HCT116 (cell line): ENCODE measurements at regions not wholly inside any gene's neighbourhood (a gene's known extent, or its start where the extent isn't known, plus 50 kb on each side); places are given as distances from the start of the nearest gene placed in this dataset.
"Not testable (repeated sequence)": the region's sequence is repeated elsewhere in the genome, so short reads cannot be mapped to it uniquely, and the experiment has no call there.

Source experiments
- ATAC-seq: fragments of 200-7000 bp; cut with Tn5 transposase; 2 replicates; pipeline ENCODE4 v1.9.1; 2020; ENCODE audit warnings: mild to moderate bottlenecking, moderate library complexity
- BruUV-seq: library from RNA; stranded (reverse); fragments of 400-500 nt; replicated peaks from 2 replicates; lab custom pipeline; 2021; lab: Mats Ljungman, UMichigan
- CTCF ChIA-PET: fragments of 300-600 bp; sonication (Branson Sonifier 250); formaldehyde crosslinking; loops from one replicate; lab custom pipeline; 2021; ENCODE audit warnings: antibody characterized with exemption; lab: Charles Lee
- POLR2A ChIA-PET: fragments of 300-600, 350-600 bp; sonication (Branson Sonifier 250); formaldehyde crosslinking; loops from one replicate; lab custom pipeline; 2021; ENCODE audit warnings: antibody characterized with exemption; lab: Charles Lee
- RAD21 ChIA-PET, 2 experiments: fragments of 300-600 bp; sonication (Branson Sonifier 250); formaldehyde crosslinking; loops; one replicate each; lab custom pipeline; 2023; ENCODE audit warnings: low total read pairs in 2 of 2; ENCODE audit not compliant: uncharacterized antibody in 2 of 2, unreplicated experiment in 2 of 2, low non-redundant PET in 1 of 2; lab: Charles Lee
- DNase-seq: peaks from one replicate; pipeline ENCODE4 v3.0.0-alpha.2; 2010; ENCODE audit warnings: low read depth, low spot score
- H2AFZ ChIP-seq: fragments of 200-600 bp; shearing (Covaris generic), sonication (generic); 2 replicates; pipeline ENCODE4 v1.6.1; 2017; ENCODE audit warnings: low read depth, mixed run types, mixed read lengths, antibody characterized with exemption, low read length; ENCODE audit not compliant: poor library complexity, severe bottlenecking
- H3K27ac ChIP-seq: 2 replicates; pipeline ENCODE4 v1.5.1; 2012; ENCODE audit warnings: low read depth, low read length
- H3K27me3 ChIP-seq: fragments of 200-600 bp; sonication (generic); 2 replicates; pipeline ENCODE4 v1.6.1; 2016; ENCODE audit warnings: mixed run types, low read length, mixed read lengths; ENCODE audit not compliant: insufficient read depth
- H3K36me3 ChIP-seq, 2 experiments: fragments of 200-500 bp in 1 of 2; fragments of 200-600 bp in 1 of 2; sonication (Bioruptor generic) in 1 of 2; sonication (generic) in 1 of 2; 2 replicates each; pipeline versions ENCODE4 v1.5.1 to v1.6.1; 2014 to 2016; ENCODE audit warnings: low read length in 2 of 2, inconsistent platforms in 1 of 2, mixed read lengths in 1 of 2, mixed run types in 1 of 2; ENCODE audit not compliant: insufficient read depth in 2 of 2, control insufficient read depth in 1 of 2
- H3K4me1 ChIP-seq, 2 experiments: fragments of 200-600 bp in 1 of 2; sonication (generic) in 1 of 2; 2 replicates each; pipeline versions ENCODE4 v1.5.1 to v1.6.1; 2012 to 2017; ENCODE audit warnings: low read length in 2 of 2, inconsistent platforms in 1 of 2, mild to moderate bottlenecking in 1 of 2, mixed read lengths in 1 of 2, mixed run types in 1 of 2, moderate library complexity in 1 of 2; ENCODE audit not compliant: insufficient read depth in 2 of 2, control insufficient read depth in 1 of 2
- H3K4me2 ChIP-seq: fragments of 200-600 bp; sonication (generic); 2 replicates; pipeline ENCODE4 v1.6.1; 2017; ENCODE audit warnings: mixed run types, low read length, mixed read lengths
- H3K4me3 ChIP-seq, 2 experiments: fragments of 200-600 bp in 1 of 2; sonication (generic) in 1 of 2; replicated peaks in 1 of 2; 2 replicates each; pipeline ENCODE4 v1.5.1; 2011 to 2016; ENCODE audit warnings: low read length in 2 of 2, control low read depth in 1 of 2, low read depth in 1 of 2, mild to moderate bottlenecking in 1 of 2, mixed read lengths in 1 of 2, mixed run types in 1 of 2
- H3K79me2 ChIP-seq: fragments of 200-600 bp; sonication (generic); 2 replicates; pipeline ENCODE4 v1.6.1; 2017; ENCODE audit warnings: mild to moderate bottlenecking, mixed run types, low read length, moderate library complexity, mixed read lengths; ENCODE audit not compliant: insufficient read depth
- H3K9ac ChIP-seq: fragments of 200-600 bp; sonication (generic); 2 replicates; pipeline ENCODE4 v1.6.1; 2016; ENCODE audit warnings: low read length, mixed read lengths
- H3K9me2 ChIP-seq: fragments of 200-600 bp; sonication (generic), shearing (Covaris generic); 2 replicates; pipeline ENCODE4 v1.6.1; 2017; ENCODE audit warnings: mixed run types, mild to moderate bottlenecking, moderate library complexity; ENCODE audit not compliant: insufficient read depth
- H3K9me3 ChIP-seq, 2 experiments: fragments of 200-500 bp in 1 of 2; fragments of 200-600 bp in 1 of 2; sonication (Bioruptor generic) in 1 of 2; sonication (generic) in 1 of 2; 2 replicates each; pipeline ENCODE4 v1.6.1; 2014 to 2017; ENCODE audit warnings: low read length in 2 of 2, mixed read lengths in 2 of 2, inconsistent platforms in 1 of 2, low read depth in 1 of 2, mild to moderate bottlenecking in 1 of 2, mixed run types in 1 of 2, moderate library complexity in 1 of 2; ENCODE audit not compliant: control insufficient read depth in 1 of 2, insufficient read depth in 1 of 2
- H4K20me1 ChIP-seq: fragments of 200-600 bp; sonication (generic), shearing (Covaris generic); 2 replicates; pipeline ENCODE4 v1.6.1; 2017; ENCODE audit warnings: mixed run types, mild to moderate bottlenecking, moderate library complexity; ENCODE audit not compliant: insufficient read depth
- CBX3 ChIP-seq: IDR thresholded peaks from 2 replicates; pipeline ENCODE4 v1.6.1; 2012; ENCODE audit warnings: low read depth
- EGR1 ChIP-seq: IDR thresholded peaks from 2 replicates; pipeline ENCODE4 v1.6.1; 2012; ENCODE audit warnings: low read depth
- FOSL1 ChIP-seq: IDR thresholded peaks from 2 replicates; pipeline ENCODE4 v1.6.1; 2012; ENCODE audit warnings: low read depth
- POLR2A ChIP-seq: IDR thresholded peaks from 2 replicates; pipeline ENCODE4 v1.7.0; 2011; ENCODE audit warnings: borderline replicate concordance; ENCODE audit not compliant: insufficient read depth, insufficient read length; ENCODE audit errors: extremely low read depth
- REST ChIP-seq: IDR thresholded peaks from 2 replicates; pipeline ENCODE4 v1.6.1; 2012; ENCODE audit warnings: low read depth
- SIN3A ChIP-seq: IDR thresholded peaks from 2 replicates; pipeline ENCODE4 v1.6.1; 2012; ENCODE audit warnings: low read depth
- SP1 ChIP-seq: IDR thresholded peaks from 2 replicates; pipeline ENCODE4 v1.6.1; 2012; ENCODE audit warnings: low read depth
- SRF ChIP-seq: IDR thresholded peaks from 2 replicates; pipeline ENCODE4 v1.6.1; 2012; ENCODE audit warnings: low read depth
- TCF7L2 ChIP-seq: IDR thresholded peaks from 2 replicates; pipeline ENCODE4 v1.7.0; 2011; ENCODE audit warnings: borderline replicate concordance, inconsistent platforms; ENCODE audit not compliant: insufficient read depth, insufficient read length; ENCODE audit errors: extremely low read depth
- ZBTB33 ChIP-seq: IDR thresholded peaks from 2 replicates; pipeline ENCODE4 v1.6.1; 2011; ENCODE audit warnings: mild to moderate bottlenecking, low read length, moderate library complexity; ENCODE audit not compliant: insufficient replicate concordance; ENCODE audit errors: extremely low read depth
- ZFX ChIP-seq: fragments of 450-650 bp; IDR thresholded peaks from 2 replicates; pipeline ENCODE4 v1.6.1; 2017
- intact Hi-C: fragments of 100-400 bp; cut with micrococcal nuclease; formaldehyde crosslinking; loops from 2 replicates; pipeline ENCODE4 v1.10.0; 2022
- TF ChIP-seq, protein P1 (sequence below): IDR thresholded peaks from 2 replicates; pipeline ENCODE4 v1.6.1; 2012

DNA sequence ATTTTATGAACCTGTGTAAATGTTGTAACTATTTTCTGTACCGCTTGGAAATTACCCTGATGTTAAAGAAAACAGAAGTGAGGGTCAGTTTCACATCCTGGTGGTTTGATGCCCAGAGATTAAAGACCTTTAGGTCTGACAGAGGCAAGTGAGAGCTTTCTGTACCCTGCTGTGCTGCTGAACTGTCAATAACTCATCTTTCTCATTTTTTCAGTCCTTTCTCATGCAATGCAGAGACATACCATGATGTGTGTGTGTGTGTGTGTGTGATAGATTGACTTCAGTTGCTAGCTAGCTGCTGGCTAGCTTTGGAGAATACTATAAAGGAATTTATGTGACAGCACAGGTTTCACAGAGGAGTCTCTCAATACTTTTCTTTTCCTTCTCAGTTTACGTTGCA is 2025.6 kb upstream of the LRRTM1 start:
- Histone ChIP-seq H2AFZ (no peak overlapping the region), H3K79me2 (no peaks in the 10 kb centered on the region), H3K27me3 (no peaks in the 10 kb centered on the region), H3K9ac (no peak overlapping the region), H3K27ac (no peak overlapping the region), H4K20me1 (no peaks in the 10 kb centered on the region), H3K9me3 (no peaks in the 10 kb centered on the region), H3K4me2 (no peak overlapping the region), H3K4me1 (no peaks in the 10 kb centered on the region), H3K9me2 (no peaks in the 10 kb centered on the region; the same call in 1 of the 2 replicates), H3K36me3 (no peaks in the 10 kb centered on the region), H3K4me3 (no peak overlapping the region)
- POLR2A ChIA-PET, result no interaction called here
- intact Hi-C loops, result no loop called here
- DNase-seq (no peak), ATAC-seq (no peak)
- CTCF ChIA-PET, result no interaction called here
- TF ChIP-seq ZBTB33, result no peak
- no peak for TF ChIP-seq EGR1
- no peak for TF ChIP-seq TCF7L2
- TF ChIP-seq, protein P1, sequence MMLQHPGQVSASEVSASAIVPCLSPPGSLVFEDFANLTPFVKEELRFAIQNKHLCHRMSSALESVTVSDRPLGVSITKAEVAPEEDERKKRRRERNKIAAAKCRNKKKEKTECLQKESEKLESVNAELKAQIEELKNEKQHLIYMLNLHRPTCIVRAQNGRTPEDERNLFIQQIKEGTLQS, result no peak
- no peak for TF ChIP-seq POLR2A
- no peak for TF ChIP-seq REST
- TF ChIP-seq SP1, result no peak
- TF ChIP-seq ZFX, result no peak
- no peak for TF ChIP-seq SIN3A
- TF ChIP-seq FOSL1, result no peak
- TF ChIP-seq SRF, result no peak
- TF ChIP-seq CBX3, result no peak
- RAD21 ChIA-PET, result no interaction called here
- no TSS peak for BruUV-seq

DNA sequence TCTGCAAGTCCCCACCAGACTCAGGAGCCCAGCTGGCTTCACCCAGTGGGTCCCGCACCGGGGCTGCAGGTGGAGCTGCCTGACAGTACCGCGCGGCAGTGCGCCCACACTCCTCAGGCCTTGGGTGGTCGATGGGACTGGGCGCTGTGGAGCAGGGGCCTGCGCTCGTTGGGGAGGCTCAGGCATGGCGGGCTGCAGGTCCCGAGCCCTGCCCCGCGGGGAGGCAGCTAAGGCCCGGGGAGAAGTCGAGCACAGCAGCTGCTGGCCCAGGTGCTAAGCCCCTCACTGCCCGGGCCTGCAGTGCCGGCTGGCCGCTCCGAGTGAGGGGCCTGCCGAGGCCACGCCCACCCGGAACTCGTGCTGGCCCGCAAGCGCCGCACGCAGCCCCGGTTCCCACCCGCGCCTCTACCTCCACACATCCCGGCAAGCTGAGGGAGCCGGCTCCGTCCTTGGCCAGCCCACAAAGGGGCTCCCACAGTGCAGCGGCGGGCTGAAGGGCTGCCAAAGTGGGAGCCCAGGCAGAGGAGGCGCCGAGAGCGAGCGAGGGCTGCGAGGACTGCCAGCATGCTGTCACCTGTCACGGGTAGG is 2021.7 kb upstream of the LRRTM1 start:
- H3K9ac ChIP-seq, H3K27me3 ChIP-seq, CTCF ChIA-PET, RAD21 ChIA-PET, H3K4me3 ChIP-seq, DNase-seq, H3K4me1 ChIP-seq, H4K20me1 ChIP-seq, H2AFZ ChIP-seq, H3K9me3 ChIP-seq, H3K79me2 ChIP-seq, POLR2A ChIA-PET, ATAC-seq, H3K27ac ChIP-seq, BruUV-seq, H3K36me3 ChIP-seq, H3K4me2 ChIP-seq, H3K9me2 ChIP-seq: not testable (repeated sequence)
- intact Hi-C loops, result loop anchor here (1.0 kb wide), 1 partner anchor 9 kb away; no protein-coding TSS in a partner anchor
